Right renal pelvis (tissue), 4 donors: ENCODE measurements at regions not wholly inside any gene's neighbourhood (a gene's known extent, or its start where the extent isn't known, plus 50 kb on each side); places are given as distances from the start of the nearest gene placed in this dataset.

Experiments
- DNase-seq, 4 donors: peaks; one replicate each; pipeline ENCODE4 v3.0.0-alpha.2; 2013; ENCODE audit warnings: low read depth in 4 of 4, low spot score in 3 of 4, missing footprints in 1 of 4

DNA sequence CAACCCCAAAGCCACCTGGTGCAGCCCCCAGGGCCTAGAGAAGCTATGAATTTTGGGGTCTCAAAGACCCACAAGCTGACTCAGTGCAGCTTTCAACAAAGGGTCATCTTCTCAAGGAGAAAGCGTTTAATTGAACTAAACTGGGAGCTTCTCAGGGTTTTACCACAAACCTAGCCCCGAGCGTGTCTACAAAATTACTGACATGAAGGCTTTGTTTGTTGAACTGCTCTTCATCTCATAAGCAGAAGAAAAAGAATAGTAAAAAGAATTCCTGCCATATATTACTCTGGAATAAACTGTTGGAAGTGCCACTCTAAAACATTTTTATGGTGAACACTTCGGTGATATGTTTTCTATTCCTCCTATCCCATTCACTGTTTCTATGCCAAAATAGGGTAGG is 50.8 kb upstream of the INCENP start:
- DNase-seq = no peak

DNA sequence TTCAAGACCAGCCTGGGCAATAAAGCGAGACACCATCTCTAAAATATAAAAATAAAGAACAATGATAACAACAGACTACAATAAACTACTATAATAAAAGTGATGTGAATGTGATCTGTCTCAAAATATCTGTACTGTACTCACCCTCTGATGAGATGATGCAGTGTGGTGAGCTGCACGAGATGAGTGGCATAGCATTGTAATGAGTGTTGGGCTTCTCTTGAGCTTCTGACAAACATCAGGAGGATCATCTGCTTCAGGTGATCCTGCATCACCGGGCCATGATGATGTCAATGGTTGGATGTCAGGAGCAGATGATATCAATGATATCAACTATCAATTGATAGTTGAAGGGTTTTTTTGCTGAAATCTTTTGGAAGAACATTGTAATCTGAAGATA is 52.4 kb upstream of the INCENP start:
- no peak for DNase-seq

DNA sequence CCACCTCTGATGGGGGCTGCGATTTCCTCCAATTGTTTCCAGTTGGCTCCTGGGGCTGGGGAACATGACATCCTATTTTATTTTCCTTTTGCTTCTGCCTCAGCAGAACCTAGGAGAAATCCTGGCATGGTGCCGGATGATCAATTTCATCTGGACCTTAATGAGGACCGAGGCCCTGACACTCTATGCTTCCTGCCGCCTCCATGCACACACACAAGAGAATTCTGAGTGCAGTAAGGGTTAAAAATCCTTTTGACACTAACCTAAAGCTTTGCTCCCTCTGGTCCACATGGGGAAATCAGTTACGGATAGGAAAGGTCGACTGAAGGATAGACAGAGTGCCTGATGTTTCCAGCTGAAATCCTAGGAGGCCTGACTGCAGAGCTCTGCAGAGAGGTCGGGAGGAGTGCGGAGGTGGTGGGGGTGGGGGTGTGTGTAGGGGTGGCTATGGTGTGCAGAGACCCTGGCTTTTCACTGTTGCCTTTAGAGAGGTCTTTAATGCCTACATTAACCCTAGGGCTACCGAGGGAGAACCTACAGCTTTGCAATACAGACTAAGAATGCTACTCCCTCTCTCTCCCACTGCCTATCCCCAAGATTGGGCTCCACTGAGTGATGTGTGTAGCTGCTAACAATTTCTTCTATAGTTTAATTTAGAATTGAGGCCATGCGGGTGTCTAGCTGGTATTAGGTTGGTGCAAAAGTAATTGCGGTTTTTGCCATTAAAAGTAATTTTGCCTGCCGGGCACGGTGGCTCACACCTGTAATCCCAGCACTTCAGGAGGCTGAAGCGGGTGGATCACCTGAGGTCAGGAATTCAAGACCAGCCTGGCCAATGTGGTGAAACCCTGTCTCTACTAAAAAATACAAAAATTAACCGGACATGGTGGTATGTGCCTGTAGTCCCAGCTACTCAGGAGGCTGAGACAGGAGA is 53.6 kb upstream of the INCENP start:
- DNase-seq = no peak

DNA sequence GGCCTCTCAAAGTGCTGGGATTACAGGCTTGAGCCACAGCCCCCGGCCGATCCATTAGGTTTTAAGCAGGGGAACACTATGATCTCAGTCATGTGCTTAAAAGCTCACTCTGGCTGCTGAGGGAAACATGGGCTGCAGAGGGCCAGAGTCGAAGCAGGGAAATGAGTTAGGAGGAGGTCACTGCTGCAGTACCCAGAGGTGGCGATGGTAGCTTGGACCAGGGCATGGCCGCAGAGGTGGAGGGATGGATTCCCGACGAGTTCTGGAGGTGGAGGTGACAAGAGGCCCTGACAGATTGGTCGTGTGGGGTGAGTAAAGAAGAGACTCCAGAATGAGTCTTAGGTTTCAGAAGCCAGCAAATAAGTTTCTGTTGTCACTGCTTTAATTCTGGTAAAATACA is 54.4 kb upstream of the INCENP start:
- no peak for DNase-seq

DNA sequence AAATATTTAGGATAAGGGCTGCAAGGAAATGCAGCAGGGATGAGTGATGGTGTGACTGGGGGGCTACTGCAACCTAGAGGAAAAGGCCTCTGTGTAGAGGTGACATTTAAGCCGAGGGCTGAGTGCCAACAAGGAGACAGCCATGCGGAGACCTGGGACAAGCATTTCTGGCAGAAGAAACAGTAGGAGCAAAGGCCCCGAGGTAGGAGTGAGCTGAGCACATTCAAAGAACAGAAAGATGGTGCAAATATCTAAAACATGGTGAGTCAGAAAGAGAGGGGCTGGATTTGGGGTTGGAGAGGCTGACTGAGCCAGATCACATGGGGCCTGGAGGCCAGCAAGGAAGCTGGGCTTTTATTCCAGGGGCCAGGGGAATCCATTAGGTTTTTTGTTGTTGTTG is 55.1 kb upstream of the INCENP start:
- DNase-seq = no peak

DNA sequence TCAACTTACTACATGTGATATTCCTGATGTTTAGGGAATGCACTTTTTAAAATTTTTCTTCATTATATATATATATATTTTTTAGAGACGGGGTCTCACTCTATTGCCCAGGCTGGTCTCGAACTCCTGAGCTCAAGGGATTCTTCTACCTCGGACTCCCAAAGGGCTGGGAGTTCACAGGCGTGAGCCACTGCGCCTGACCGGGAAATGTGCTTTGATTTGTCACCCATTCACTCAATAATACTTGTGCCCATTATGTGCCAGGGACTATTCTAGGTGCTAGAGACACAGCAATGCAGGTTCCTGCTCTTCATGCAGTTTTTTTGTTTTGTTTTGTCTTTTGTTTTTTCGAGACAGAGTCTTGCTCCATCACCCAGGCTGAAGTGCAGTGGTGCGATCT is 56.1 kb upstream of the INCENP start:
- no peak for DNase-seq

DNA sequence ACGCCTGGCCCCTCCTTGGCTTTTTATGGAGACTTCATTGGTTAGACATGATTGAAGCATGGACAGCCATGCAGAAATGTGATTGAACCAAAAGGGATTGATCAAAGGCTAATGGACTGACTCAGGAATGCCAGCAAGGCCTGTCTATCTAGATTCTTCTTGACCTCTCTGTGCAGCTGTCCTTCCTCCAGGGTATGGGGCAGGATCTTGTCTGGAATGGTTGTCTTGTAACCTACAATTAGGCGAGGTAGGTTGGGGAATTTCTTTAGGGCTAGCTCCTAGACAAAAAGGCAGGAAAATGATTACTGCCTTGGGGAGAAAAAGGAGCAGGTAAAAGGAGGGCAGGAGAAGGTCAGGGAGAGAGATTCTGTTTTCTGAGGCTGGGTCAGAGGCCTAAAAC is 59.6 kb upstream of the INCENP start:
- no peak for DNase-seq

DNA sequence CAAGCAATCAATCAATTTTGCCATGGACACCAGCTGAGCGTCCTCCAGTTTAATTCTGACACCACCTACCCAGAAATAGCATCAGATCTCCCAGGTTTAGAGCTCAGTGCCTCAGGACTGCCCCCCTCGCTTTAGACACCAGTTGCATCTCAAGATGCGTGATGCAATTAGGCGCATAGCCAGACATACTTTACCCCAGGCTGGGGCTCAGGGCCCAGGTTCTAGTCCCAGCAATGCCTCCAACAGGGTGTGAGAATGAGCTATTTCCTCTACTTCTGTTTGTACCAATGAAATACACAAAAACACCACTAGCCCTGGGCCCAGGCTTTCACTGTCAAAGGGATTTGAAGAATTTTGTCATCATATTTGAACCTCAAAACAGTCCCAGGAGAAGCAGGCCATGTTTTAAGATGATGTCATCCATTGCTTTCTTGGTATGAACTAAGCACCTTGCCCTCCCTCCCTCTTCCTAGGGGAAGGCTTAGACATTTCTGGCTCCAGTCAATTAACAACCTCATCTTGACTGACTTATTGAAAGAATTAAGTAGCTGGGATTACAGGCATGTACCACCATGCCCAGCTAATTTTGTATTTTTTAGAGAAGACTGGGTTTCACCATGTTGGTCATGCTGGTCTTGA is 61.5 kb upstream of the INCENP start:
- no peak for DNase-seq

DNA sequence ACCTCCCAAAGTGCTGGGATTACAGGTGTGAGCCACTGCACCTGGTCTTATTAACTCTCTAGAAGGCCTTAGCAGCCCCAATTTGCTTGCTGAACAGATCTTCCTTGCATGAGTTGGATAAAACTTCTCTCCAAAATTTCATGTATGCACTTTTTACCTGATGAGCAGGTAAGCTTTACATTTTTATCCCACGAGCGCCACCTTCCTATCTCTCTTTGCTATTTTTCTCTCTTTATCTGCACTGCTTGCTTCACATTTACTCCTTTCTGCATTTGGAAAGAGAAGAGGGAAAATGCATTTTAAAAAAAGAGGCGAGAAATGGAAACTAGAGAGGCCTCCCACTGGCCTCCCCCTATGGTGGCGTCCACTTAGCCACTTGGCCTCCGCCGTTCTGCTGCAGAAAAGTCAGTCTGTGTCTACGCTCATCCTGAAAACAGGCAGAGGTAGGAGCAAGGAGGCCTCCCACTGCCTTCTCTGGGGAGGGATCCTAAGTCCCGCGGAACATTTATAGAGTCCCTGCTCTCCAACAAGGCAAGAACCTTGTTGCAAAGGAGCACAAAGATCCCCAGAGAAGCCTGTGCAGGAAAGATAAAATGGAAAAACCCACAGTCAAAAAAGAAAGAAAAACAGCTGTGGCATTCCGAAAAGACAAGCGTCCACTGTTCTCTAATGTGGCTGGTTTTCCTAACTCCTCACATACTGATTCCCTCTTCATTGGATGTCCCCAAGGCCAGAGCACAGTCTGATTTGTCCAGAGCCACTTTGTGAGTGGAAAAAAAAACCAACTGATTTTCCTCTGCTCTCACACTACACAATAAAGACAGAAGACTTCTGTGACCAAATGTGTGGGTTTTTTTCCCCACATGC is 62.2 kb upstream of the INCENP start:
- no peak for DNase-seq

DNA sequence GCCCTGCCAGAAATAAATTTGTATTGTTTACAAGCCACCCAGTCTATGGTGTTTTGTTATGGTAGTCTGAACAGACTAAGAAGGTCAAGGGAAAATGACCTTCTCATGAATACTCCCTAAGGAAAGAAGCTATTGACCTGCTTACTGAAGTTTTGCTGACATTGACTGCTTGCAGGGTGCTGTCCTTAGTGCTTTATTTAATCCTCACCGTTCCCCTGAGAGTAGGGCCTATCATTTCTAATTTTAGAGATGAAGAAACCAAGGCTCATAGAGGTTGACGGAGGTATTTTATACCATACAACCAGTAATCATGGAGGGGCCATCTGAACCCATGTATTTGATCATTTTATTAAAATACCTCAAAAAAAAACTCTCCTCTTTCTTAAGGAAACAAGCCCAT is 66.7 kb upstream of the INCENP start:
- no peak for DNase-seq

DNA sequence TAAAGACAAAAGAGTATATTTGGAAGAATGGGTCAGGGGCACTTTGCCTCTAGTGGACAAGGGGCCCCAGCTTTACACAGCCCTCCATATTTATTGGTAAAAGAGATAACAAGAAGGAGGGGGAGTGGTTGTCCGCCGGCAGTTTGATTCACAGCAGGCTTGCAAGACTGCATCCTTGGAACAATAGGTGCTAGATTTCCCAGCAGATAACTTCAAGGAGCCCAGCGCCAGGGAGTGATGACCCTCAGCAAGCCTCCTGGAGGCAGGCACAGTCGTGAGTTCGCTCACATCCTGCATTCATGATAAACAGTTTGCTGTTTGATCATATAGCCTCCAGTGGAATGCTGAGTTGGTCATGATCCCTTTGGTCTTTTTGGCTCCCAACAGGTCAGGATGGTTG is 67.8 kb upstream of the INCENP start:
- DNase-seq = no peak

DNA sequence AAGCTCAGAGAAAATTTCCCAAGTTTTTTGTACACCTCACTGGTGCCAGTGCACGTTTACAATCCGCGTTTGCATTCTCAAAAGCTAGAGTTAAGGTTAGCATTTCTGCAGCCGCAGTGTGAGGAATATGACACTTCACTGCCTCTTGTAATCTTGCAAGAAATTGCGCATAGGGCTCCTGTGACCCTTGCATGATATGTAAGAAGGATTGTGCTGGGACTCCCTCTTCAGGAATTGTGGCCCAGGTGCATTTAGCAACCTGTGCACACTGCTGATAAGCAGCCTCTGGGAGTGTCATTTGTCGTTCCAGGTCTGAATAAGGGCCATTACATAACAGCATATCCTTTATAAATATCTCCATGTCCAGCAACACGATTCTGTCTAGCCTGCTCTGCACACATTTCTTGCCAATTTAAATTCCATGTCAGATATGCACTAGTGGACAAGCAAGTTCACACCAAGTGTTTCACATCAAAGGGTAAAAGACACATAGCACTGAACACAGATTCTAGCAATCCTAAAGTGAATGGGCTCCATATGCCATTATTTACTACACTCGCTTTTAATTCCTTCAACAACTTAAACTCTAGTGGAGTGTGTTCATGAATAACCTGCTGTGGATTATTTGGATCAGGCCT is 69.2 kb upstream of the INCENP start:
- no peak for DNase-seq

DNA sequence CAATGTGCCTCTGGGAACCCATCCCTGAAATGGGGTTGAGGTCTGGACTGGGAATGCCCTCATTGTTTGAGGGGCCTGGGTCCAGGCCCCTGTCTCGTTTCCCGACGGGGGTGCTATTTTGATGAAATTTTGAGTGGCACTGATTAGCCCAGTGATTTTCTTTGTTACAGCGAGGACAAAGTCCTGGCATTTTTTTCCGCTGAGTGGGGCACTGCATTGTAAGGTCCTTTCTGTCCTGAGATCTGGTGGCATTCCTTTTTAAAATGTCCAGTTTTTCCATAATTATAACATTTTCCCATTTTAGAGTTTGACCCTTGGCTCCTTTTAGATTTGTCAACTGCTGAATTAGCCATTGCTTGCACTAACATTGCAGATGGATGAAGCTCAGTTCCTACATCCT is 69.7 kb upstream of the INCENP start:
- no peak for DNase-seq

DNA sequence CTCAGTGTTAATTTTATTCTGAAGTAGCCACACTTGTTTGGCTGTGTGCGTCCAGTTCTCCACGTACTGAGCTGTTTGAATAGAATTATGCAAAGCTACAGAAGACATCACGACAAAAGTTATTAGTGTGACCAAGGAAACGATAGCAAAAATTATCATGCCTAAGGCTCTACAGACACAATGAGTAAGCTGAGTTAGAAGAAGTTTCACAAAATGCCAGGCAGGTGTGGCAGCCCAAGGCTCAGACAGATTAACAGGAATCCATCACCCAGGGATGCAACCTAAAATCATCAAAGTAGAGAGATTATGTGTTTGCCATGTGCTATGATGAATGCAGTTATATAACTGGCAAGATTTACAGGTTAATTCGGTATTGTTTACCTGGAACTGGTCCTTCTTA is 73.1 kb upstream of the INCENP start:
- no peak for DNase-seq

DNA sequence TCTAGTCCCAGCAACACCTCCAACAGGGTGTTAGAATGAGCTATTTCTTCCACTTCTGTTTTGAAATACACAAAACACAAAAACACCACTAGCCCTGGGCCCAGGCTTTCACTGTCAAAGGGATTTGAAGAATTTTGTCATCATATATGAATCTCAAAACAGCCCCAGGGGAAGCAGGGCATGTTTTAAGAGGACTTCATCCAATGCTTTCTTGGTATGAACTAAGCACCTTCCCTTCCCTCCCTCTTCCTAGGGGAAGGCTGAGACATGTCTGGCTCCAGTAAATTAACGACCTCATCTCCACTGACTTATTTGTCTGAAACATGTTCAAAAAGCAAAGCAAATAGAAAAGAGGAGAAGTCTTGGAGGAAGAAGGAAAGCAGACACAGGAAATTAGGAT is 75.7 kb upstream of the INCENP start:
- peak in 1 of 4 donors; percentile 31 for DNase-seq

DNA sequence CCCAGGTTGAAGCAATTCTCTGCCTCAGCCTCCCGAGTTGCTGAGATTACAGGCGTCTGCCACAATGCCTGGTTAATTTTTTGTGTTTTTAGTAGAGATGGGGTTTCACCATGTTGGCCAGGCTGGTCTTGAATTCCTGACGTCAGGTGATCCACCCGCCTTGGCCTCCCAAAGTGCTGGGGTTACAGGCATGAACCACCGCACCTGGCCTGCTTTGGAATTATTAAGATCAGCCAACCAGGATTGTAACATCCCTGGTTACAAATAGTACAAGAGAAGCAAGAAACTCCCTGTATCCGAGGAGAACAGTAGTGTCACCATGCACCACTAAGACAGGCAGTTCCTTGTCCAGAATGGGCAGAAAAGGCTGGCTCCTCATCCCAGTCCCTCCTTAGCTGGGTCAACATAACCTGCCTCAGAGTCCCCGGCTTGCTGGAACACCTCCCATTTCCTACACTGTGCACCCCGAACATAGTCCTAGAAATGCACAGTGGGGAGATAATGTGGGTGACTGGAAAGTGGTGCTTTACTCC is 77.2 kb upstream of the INCENP start:
- no peak for DNase-seq

DNA sequence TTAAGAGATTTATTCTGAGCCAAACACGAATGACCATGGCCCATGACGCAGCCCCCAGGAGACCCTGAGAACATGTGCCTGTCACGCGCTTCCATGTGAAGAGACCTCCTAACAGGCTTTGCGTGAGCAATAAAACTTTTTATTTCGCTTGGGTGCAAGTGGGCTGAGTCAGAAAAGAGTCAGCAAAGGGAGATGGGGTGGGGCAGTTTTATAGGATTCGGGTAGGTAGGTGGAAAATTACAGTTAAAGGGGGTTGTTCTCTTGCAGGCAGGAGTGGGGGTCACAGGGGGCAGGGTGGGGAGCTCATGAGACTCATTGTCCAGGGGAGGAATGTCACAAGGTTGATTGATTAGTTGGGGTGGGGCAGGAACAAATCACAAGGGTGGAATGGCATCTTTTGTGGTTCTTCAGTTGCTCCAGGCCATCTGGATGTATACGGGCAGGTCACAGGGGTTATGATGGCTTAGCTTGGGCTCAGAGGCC is 77.2 kb upstream of the FTH1 start:
- no peak for DNase-seq

DNA sequence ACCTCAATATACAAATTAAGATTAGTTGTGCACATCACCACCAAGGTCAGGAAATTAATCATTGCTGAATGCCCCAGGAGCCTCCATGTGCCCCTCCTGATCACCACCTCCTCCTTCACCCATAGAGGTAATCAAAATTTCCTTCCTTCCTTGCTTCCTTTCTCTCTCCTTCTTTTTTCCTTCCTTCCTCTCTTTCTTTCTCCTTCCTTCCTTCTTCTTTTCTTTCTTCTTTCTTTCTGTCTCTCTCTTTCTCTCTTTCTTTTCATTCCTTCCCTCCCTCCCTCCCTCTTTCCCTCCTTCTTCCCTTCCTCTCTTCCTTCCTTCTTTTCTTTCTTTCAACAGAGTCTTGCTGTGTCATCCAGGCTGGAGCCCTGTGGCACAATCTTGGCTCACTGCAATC is 67.9 kb upstream of the FTH1 start:
- no peak for DNase-seq

DNA sequence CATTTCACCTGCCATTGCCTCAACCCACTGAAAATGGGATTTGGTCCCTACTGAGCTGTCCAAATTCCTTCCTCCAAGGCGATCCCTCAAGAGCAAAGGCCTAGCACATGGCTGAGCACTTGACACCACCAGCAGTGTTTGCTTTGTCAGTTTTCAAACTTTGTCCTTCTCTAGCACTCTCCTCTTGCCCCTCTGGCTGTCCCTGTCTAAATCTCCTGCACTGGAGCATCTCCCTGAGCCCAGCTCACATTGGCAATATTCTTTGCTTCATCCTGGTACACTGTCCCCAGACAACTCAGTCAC is 66.6 kb upstream of the FTH1 start:
- DNase-seq = no peak

DNA sequence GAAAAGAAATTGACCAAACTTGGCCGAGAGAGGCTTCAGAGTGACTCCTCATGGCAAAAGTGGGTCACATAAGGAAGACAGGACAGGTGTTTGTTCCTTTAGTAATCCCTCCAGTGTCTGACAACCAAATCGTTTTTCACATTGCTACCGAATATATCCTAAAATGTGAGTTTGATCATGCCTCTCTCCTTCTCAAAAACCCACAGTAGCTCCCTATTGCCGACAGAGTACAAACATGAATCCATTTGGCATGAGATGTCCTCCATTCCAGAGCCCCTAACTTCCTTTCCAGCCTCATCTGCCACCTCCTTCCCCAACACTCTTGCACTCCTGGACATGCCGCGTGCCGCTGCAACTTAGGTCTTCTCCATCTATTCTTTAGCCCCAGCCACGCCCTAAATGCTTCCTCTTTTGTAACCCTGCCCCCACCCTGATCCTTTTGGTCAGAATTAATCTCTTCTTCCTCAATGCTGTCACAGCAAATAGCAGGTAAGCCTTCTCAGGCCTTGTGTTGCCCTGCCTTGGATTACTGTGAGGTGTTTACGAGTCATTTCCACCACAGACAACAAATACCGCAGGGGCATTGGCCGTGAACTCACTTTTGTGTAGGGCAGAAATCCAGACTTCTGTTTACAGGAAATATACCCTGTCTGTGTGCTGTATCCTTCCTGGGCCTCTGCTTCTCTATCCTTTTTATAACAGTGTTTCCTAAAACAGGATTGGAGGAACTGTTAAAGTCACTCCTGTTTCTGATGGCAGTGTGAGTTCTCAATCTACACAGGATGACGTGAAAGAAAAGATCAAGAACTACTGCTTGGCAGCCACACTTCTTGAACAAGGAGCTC is 66.0 kb upstream of the FTH1 start:
- no peak for DNase-seq
